ENCODE measurements at regions not wholly inside any gene's neighbourhood (a gene's known extent, or its start where the extent isn't known, plus 50 kb on each side); places are given as distances from the start of the nearest gene placed in this dataset.

DNA sequence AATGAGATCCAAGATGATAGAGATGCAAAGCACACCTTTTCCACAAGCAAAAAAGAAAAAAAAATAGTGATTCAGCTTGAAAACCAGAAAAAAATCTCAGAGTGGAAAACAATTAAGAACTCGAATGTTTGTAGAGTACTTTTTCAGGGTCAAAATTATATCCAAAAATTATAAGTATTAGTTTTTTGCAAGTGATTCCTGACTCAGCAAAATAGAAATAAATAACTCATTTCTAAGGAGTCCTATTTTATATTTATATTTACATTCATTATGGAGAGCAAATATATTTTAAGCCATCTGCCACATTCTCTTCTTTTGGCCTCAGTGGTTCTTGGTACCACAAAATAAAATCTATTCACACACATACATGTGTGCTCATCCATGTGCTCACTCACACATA lies 1011.8 kb upstream of the ARRDC3 start:
- TF ChIP-seq POLR2A (IDR thresholded peaks at IDR 0.05): no peak
- TF ChIP-seq, protein P1, sequence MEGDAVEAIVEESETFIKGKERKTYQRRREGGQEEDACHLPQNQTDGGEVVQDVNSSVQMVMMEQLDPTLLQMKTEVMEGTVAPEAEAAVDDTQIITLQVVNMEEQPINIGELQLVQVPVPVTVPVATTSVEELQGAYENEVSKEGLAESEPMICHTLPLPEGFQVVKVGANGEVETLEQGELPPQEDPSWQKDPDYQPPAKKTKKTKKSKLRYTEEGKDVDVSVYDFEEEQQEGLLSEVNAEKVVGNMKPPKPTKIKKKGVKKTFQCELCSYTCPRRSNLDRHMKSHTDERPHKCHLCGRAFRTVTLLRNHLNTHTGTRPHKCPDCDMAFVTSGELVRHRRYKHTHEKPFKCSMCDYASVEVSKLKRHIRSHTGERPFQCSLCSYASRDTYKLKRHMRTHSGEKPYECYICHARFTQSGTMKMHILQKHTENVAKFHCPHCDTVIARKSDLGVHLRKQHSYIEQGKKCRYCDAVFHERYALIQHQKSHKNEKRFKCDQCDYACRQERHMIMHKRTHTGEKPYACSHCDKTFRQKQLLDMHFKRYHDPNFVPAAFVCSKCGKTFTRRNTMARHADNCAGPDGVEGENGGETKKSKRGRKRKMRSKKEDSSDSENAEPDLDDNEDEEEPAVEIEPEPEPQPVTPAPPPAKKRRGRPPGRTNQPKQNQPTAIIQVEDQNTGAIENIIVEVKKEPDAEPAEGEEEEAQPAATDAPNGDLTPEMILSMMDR (IDR thresholded peaks at IDR 0.05): no peak

All from heart left ventricle (tissue), 13 donors.